Activated CD8-positive, alpha-beta T cell treated with anti-CD3 and anti-CD28 coated beads, Interleukin-2, amount 10 ng/mL, durations not matched to agents 7 days and 5 days (primary cell): ENCODE measurements at regions not wholly inside any gene's neighbourhood (a gene's known extent, or its start where the extent isn't known, plus 50 kb on each side); places are given as distances from the start of the nearest gene placed in this dataset.
"Not testable (repeated sequence)": the region's sequence is repeated elsewhere in the genome, so short reads cannot be mapped to it uniquely, and the experiment has no call there.

Source experiments
- ATAC-seq: fragments of 150-1000 bp; cut with Tn5 transposase; one replicate; pipeline ENCODE4 v1.10.0; 2021; ENCODE audit warnings: moderate library complexity
- CTCF ChIA-PET: fragments of 350-600 bp; sonication (Branson Sonifier 250); formaldehyde crosslinking; loops from one replicate; lab custom pipeline; 2021; ENCODE audit warnings: antibody characterized with exemption; lab: Charles Lee
- POLR2A ChIA-PET: fragments of 350-600 bp; sonication (Branson Sonifier 250); formaldehyde crosslinking; loops from one replicate; lab custom pipeline; 2021; ENCODE audit warnings: antibody characterized with exemption; lab: Charles Lee
- DNase-seq: peaks from one replicate; pipeline ENCODE4 v3.0.0-alpha.2; 2020
- H3K27ac Mint-ChIP-seq: one replicate; pipeline ENCODE4 v1.8.0; 2021; ENCODE audit warnings: mild to moderate bottlenecking, mixed read lengths
- H3K27me3 Mint-ChIP-seq: one replicate; pipeline ENCODE4 v1.8.0; 2021; ENCODE audit warnings: low read depth, mixed read lengths
- H3K36me3 Mint-ChIP-seq: one replicate; pipeline ENCODE4 v1.8.0; 2021; ENCODE audit warnings: low read depth, mixed read lengths
- H3K4me1 Mint-ChIP-seq: one replicate; pipeline ENCODE4 v1.8.0; 2021; ENCODE audit warnings: low read depth, mixed read lengths
- H3K4me3 Mint-ChIP-seq: one replicate; pipeline ENCODE4 v1.8.0; 2021; ENCODE audit warnings: mild to moderate bottlenecking, mixed read lengths
- H3K9me3 Mint-ChIP-seq: one replicate; pipeline ENCODE4 v1.8.0; 2022; ENCODE audit warnings: mixed read lengths; ENCODE audit not compliant: insufficient read depth

DNA sequence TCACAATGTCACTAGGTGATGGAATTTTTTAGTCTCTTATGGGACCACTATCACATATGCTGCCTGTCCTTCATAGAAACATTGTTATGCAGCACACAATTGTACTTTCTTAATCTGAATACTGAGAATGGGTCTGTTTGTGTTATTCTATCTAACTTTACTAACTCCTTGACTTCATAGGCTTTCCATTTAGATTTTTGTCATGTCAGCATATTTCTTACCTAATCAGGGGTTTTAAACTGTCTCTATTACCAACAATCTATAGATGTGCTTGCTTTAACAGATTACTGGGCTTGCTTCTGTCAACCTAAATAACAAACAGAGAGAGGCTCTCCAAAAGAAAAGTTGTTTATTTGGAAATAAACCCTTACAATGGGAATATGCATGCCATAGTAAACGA, 289.6 kb upstream of the ZNF804A start:
- CTCF ChIA-PET = no interaction called here
- no peak for ATAC-seq
- H3K36me3 Mint-ChIP-seq = no peaks in the 10 kb centered on the region
- POLR2A ChIA-PET = no interaction called here
- H3K4me1 Mint-ChIP-seq = no peaks in the 10 kb centered on the region
- no peak overlapping the region for H3K4me3 Mint-ChIP-seq
- no peak for DNase-seq
- peaks cover 5% of the 10 kb centered on the region for H3K9me3 Mint-ChIP-seq
- no peak overlapping the region for H3K27ac Mint-ChIP-seq
- H3K27me3 Mint-ChIP-seq = no peaks in the 10 kb centered on the region

GRCh38 chr2:184312970-184313369, 285.4 kb upstream of the ZNF804A start:
- no peak overlapping the region for H3K4me3 Mint-ChIP-seq

GRCh38 chr2:184314829-184315228, 283.5 kb upstream of the ZNF804A start:
- Mint-ChIP-seq H3K9me3 (peaks cover 5% of the 10 kb centered on the region), H3K4me1 (no peaks in the 10 kb centered on the region), H3K36me3 (no peaks in the 10 kb centered on the region), H3K27me3 (no peaks in the 10 kb centered on the region), H3K4me3 (no peak overlapping the region), H3K27ac (no peak overlapping the region)
- ATAC-seq = no peak
- ChIA-PET CTCF (no interaction called here), POLR2A (no interaction called here)
- DNase-seq = no peak

More at GRCh38 chr2:184312970-184313369, 285.4 kb upstream of the ZNF804A start:
- ATAC-seq = no peak
- Mint-ChIP-seq H3K36me3 (no peaks in the 10 kb centered on the region), H3K27me3 (no peaks in the 10 kb centered on the region), H3K9me3 (peaks cover 5% of the 10 kb centered on the region), H3K4me1 (no peaks in the 10 kb centered on the region), H3K27ac (no peak overlapping the region)
- POLR2A ChIA-PET = no interaction called here
- DNase-seq = no peak
- CTCF ChIA-PET = no interaction called here

GRCh38 chr2:184316921-184317320, 281.4 kb upstream of the ZNF804A start:
- H3K27ac Mint-ChIP-seq = no peak overlapping the region
- ChIA-PET CTCF (no interaction called here), POLR2A (no interaction called here)
- no peaks in the 10 kb centered on the region for H3K27me3 Mint-ChIP-seq
- H3K36me3 Mint-ChIP-seq = no peaks in the 10 kb centered on the region
- peaks cover 7% of the 10 kb centered on the region for H3K9me3 Mint-ChIP-seq
- no peak overlapping the region for H3K4me3 Mint-ChIP-seq
- ATAC-seq = no peak
- H3K4me1 Mint-ChIP-seq = no peaks in the 10 kb centered on the region
- DNase-seq = no peak

GRCh38 chr2:184322615-184323014, 275.7 kb upstream of the ZNF804A start:
- Mint-ChIP-seq H3K4me1 (no peaks in the 10 kb centered on the region), H3K27ac (no peak overlapping the region), H3K36me3 (no peaks in the 10 kb centered on the region), H3K4me3 (no peak overlapping the region), H3K27me3 (no peaks in the 10 kb centered on the region), H3K9me3 (peaks cover 8% of the 10 kb centered on the region)
- POLR2A ChIA-PET = no interaction called here
- CTCF ChIA-PET = no interaction called here
- no peak for ATAC-seq
- DNase-seq = no peak

DNA sequence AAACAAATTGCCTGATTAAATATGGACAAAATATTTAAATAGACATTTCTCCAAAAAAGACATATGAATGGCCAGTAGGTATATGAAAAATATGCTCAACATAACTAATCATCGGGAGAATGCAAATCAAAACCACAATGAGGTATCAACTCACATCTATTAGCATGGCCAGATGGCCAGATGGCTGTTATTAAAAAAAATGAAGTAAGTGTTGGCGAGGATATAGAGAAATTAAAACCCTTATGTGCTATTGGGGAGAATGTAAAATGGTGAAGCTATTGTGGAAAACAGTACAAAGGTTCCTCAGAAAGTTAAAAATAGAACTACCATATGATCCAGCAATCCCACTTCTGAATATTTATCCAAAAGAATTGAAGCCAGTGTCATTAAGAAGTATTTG, 272.3 kb upstream of the ZNF804A start:
- ATAC-seq = no peak
- Mint-ChIP-seq H3K27ac (no peak overlapping the region), H3K9me3 (peaks cover 8% of the 10 kb centered on the region), H3K4me3 (no peak overlapping the region), H3K4me1 (no peaks in the 10 kb centered on the region), H3K36me3 (no peaks in the 10 kb centered on the region), H3K27me3 (no peaks in the 10 kb centered on the region)
- ChIA-PET CTCF (no interaction called here), POLR2A (interaction anchor here (0.7 kb wide), 1 partner anchor 27 kb away, joined by 3 read pairs; no protein-coding TSS in a partner anchor)
- no peak for DNase-seq

GRCh38 chr2:184327805-184328204, 270.5 kb upstream of the ZNF804A start:
- ATAC-seq, DNase-seq, H3K4me3 Mint-ChIP-seq, CTCF ChIA-PET, H3K36me3 Mint-ChIP-seq, H3K9me3 Mint-ChIP-seq, H3K27me3 Mint-ChIP-seq, H3K4me1 Mint-ChIP-seq, POLR2A ChIA-PET, H3K27ac Mint-ChIP-seq: not testable (repeated sequence)

DNA sequence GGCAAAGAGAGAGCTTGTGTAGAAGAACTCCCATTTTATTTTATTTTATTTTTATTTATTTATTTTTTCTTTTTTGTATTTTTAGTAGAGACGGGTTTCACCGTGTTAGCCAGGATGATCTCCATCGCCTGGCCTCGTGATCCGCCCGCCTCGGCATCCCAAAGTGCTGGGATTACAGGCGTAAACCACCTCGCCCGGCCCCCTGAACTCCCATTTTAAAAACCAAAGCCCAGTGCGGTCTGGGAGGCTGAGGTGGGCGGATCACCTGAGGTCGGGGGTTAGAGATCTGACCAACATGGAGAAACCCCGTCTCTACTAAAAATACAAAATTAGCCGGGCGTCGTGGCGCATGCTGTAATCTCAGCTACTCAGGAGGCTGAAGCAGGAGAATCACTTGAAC, 267.8 kb upstream of the ZNF804A start:
- H3K4me3 Mint-ChIP-seq, ATAC-seq, H3K36me3 Mint-ChIP-seq, H3K4me1 Mint-ChIP-seq, H3K27me3 Mint-ChIP-seq, CTCF ChIA-PET, H3K9me3 Mint-ChIP-seq, POLR2A ChIA-PET, DNase-seq, H3K27ac Mint-ChIP-seq: not testable (repeated sequence)

DNA sequence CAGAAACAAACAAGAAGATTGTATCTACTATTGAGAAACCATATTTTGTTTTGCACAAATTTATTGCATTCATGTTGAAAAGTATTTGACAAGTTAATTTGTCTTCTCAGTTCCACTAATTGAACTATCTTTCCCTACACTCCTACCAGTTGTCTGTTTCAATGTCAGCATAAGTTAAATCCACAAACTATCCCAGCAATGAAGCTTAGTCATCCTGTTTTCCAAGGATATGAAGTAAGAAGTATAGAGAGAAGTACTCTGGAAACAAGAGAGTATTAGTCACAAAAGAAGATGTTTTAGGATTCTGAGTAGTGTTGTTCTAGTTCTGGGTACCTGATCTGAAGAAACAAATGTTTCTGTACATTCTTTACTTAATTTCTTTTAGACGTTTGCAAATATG, 261.6 kb upstream of the ZNF804A start:
- H3K9me3 Mint-ChIP-seq = no peaks in the 10 kb centered on the region
- ChIA-PET CTCF (no interaction called here), POLR2A (no interaction called here)
- no peaks in the 10 kb centered on the region for H3K4me1 Mint-ChIP-seq
- no peak overlapping the region for H3K4me3 Mint-ChIP-seq
- no peak overlapping the region for H3K27ac Mint-ChIP-seq
- ATAC-seq = no peak
- no peaks in the 10 kb centered on the region for H3K36me3 Mint-ChIP-seq
- no peaks in the 10 kb centered on the region for H3K27me3 Mint-ChIP-seq
- DNase-seq = no peak

DNA sequence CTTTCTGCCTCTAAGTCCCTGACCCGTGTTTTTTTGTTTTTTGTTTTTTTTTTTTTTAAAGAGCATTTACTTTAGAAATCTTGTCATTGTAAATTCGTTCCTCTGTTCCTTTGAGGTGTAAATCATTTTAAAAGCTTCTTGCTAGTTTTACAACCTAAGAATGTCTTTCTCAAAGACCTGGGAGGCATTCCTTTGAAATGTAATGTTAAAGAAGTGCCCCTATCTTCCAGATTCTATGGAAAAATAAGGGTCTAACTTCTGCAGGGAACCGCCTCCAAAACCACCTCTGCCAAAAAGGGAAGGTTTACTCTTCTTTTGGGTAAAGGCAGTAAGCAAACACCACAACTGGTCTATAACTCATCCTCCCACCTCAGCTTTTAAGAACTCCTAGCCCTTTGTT, 259.6 kb upstream of the ZNF804A start:
- CTCF ChIA-PET = no interaction called here
- H3K27ac Mint-ChIP-seq = no peak overlapping the region
- POLR2A ChIA-PET = no interaction called here
- no peak overlapping the region for H3K4me3 Mint-ChIP-seq
- DNase-seq (no peak), ATAC-seq (no peak)
- H3K27me3 Mint-ChIP-seq = no peaks in the 10 kb centered on the region
- H3K4me1 Mint-ChIP-seq = no peaks in the 10 kb centered on the region
- H3K36me3 Mint-ChIP-seq = no peaks in the 10 kb centered on the region
- H3K9me3 Mint-ChIP-seq = no peaks in the 10 kb centered on the region

DNA sequence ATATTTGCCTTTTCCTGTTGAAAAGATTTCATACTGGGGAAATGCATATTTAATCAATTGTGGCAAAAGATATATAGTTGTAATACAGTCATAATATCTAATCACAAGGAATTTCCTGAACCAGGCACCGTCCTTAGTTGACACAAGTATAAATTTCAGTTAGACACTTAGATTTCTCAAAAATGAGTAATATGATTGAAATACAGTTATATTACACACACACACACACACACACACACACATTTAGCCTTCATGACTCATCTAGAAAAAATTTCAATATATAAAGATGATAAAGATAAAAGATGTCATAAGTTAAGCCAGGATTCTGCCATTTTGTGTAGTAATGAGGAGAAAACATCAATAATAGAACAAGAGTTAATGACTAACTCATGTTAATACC, 258.4 kb upstream of the ZNF804A start:
- ChIA-PET CTCF (no interaction called here), POLR2A (no interaction called here)
- Mint-ChIP-seq H3K36me3 (no peaks in the 10 kb centered on the region), H3K27ac (no peak overlapping the region), H3K27me3 (no peaks in the 10 kb centered on the region), H3K4me3 (no peak overlapping the region), H3K4me1 (no peaks in the 10 kb centered on the region), H3K9me3 (no peaks in the 10 kb centered on the region)
- no peak for DNase-seq
- no peak for ATAC-seq

DNA sequence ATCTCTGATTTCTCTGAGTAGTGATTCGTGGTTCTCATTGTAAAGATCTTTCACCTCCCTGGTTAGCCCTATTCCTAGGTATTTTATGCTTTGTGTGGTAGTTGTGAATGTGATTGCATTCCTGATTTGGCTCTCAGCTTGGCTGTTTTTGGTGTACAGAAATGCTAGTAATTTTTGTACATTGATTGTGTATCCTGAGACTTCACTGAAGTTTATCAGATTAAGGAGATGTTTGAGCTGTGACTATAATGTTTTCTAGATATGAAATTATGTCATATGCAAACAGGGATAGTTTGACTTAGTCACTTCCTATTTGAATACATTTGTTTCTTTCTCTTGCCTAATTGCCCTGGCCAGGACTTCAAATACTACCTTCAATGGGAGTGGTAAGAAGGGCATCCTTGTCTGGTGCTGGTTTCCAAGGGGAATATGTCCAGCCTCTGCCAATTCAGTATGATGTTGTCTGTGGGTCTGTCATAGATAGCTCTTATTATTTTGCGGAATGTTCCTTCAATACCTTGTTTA, 251.9 kb upstream of the ZNF804A start:
- Mint-ChIP-seq H3K27ac (no peak overlapping the region), H3K27me3 (no peaks in the 10 kb centered on the region), H3K4me3 (no peak overlapping the region), H3K9me3 (no peaks in the 10 kb centered on the region), H3K36me3 (no peaks in the 10 kb centered on the region), H3K4me1 (peaks cover 3% of the 10 kb centered on the region)
- CTCF ChIA-PET = no interaction called here
- ATAC-seq = no peak
- POLR2A ChIA-PET = no interaction called here
- DNase-seq = no peak

DNA sequence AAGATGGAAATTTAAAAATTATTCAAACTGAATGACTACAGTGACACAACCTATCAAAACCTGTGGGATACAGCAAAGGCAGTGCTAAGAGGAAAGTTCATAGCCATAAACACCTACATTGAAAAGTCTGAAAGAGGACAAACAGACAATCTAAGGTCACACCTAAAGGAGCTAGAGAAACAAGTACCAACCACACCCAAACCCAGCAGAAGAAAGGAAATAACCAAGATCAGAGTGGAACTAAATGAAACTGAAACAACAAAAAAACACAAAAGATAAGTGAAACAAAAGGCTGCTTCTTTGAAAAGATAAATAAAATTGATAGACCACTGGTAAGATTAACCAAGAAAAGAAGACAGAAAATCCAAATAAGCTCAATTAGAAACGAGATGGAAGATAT, 247.2 kb upstream of the ZNF804A start:
- DNase-seq = no peak
- POLR2A ChIA-PET = no interaction called here
- ATAC-seq = no peak
- Mint-ChIP-seq H3K36me3 (no peaks in the 10 kb centered on the region), H3K4me1 (peaks cover 3% of the 10 kb centered on the region), H3K9me3 (peaks cover 3% of the 10 kb centered on the region), H3K4me3 (no peak overlapping the region), H3K27me3 (no peaks in the 10 kb centered on the region), H3K27ac (no peak overlapping the region)
- CTCF ChIA-PET = no interaction called here
